Caco-2 (cell line): ENCODE measurements at regions not wholly inside any gene's neighbourhood (a gene's known extent, or its start where the extent isn't known, plus 50 kb on each side); places are given as distances from the start of the nearest gene placed in this dataset.

Source experiments
- BruUV-seq: library from RNA; stranded (reverse); fragments of 400-500 nt; replicated peaks from 2 replicates; lab custom pipeline; 2021; lab: Mats Ljungman, UMichigan
- CTCF ChIA-PET: fragments of 300-600 bp; sonication (Branson Sonifier 250); formaldehyde crosslinking; loops from one replicate; lab custom pipeline; 2022; ENCODE audit warnings: antibody characterized with exemption; lab: Charles Lee
- POLR2A ChIA-PET: fragments of 300-600 bp; sonication (Branson Sonifier 250); formaldehyde crosslinking; loops from one replicate; lab custom pipeline; 2022; ENCODE audit warnings: antibody characterized with exemption; lab: Charles Lee
- DNase-seq, 2 experiments: peaks; one replicate each; pipeline versions ENCODE4 v3.0.0 to v3.0.0-alpha.2; 2020 to 2022
- H3K27me3 ChIP-seq: replicated peaks from 2 replicates; pipeline ENCODE4 v1.6.0; 2011; ENCODE audit warnings: low read length; ENCODE audit not compliant: control insufficient read depth, insufficient read depth
- H3K36me3 ChIP-seq: 2 replicates; pipeline ENCODE4 v1.5.1; 2011; ENCODE audit warnings: low read length; ENCODE audit not compliant: control insufficient read depth, insufficient read depth
- H3K4me1 ChIP-seq: fragments of 250-450 bp; sonication (Bioruptor Pico); 2 replicates; pipeline ENCODE4 v1.5.1; 2020; ENCODE audit warnings: mild to moderate bottlenecking
- H3K4me3 ChIP-seq: 2 replicates; pipeline ENCODE4 v1.5.1; 2011; ENCODE audit warnings: low read depth, mild to moderate bottlenecking, control low read depth, low read length
- H3K9me3 ChIP-seq: fragments of 250-450 bp; sonication (Bioruptor Pico); 2 replicates; pipeline ENCODE4 v1.5.1; 2020; ENCODE audit warnings: mild to moderate bottlenecking, moderate library complexity
- H3K27ac Mint-ChIP-seq: one replicate; pipeline ENCODE4 v1.8.0; 2022; ENCODE audit warnings: mixed read lengths; ENCODE audit not compliant: unreplicated experiment
- H3K27me3 Mint-ChIP-seq: one replicate; pipeline ENCODE4 v1.8.0; 2022; ENCODE audit warnings: mixed read lengths; ENCODE audit not compliant: insufficient read depth, unreplicated experiment
- H3K36me3 Mint-ChIP-seq: one replicate; pipeline ENCODE4 v1.8.0; 2022; ENCODE audit warnings: mild to moderate bottlenecking, mixed read lengths; ENCODE audit not compliant: insufficient read depth, unreplicated experiment
- H3K4me1 Mint-ChIP-seq: one replicate; pipeline ENCODE4 v1.8.0; 2022; ENCODE audit warnings: low read depth, mixed read lengths; ENCODE audit not compliant: unreplicated experiment
- H3K4me3 Mint-ChIP-seq: one replicate; pipeline ENCODE4 v1.8.0; 2022; ENCODE audit warnings: mild to moderate bottlenecking, moderate library complexity, mixed read lengths; ENCODE audit not compliant: unreplicated experiment
- H3K9me3 Mint-ChIP-seq: one replicate; pipeline ENCODE4 v1.8.0; 2022; ENCODE audit warnings: mixed read lengths; ENCODE audit not compliant: unreplicated experiment
- intact Hi-C: fragments of 100-400 bp; cut with micrococcal nuclease; formaldehyde crosslinking; loops from one replicate; pipeline ENCODE4 v1.10.0; 2022; ENCODE audit not compliant: unreplicated experiment
- TF ChIP-seq, protein P1 (sequence below), 2 experiments: fragments of 200-600 bp in 1 of 2; IDR thresholded peaks; 1 replicate in 1 of 2; 2 replicates in 1 of 2; pipeline versions ENCODE4 v1.5.1 to v1.8.0; 2011 to 2022; ENCODE audit warnings: antibody characterized with exemption in 1 of 2, control low read depth in 1 of 2, inconsistent platforms in 1 of 2, low read depth in 1 of 2, low read length in 1 of 2, mild to moderate bottlenecking in 1 of 2, moderate library complexity in 1 of 2; ENCODE audit not compliant: insufficient read depth in 1 of 2, severe bottlenecking in 1 of 2, unreplicated experiment in 1 of 2

DNA sequence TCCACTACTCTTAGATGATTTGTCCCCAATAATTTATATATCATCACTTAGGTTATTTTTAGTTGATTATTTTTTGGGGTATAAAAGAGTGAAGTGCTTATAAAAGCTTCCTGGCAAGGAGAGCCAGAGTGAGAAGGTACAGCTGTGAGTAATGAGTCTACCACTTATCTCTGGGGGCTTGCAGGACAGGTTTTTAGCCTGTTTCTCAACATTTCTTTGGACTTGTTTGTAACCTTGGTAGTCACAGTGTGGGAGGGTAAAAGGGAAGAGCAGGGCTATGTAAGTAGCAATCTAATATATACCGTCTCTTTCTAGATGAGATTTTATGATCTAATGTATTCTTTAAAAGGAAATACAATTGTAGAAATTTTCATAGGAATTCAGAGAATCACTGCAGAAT, 321.3 kb upstream of the GOLIM4 start:
- intact Hi-C loops = no loop called here
- Histone ChIP-seq H3K4me1 (peaks cover 13% of the 10 kb centered on the region; the same call in 1 of the 2 replicates), H3K4me3 (no peak overlapping the region), H3K9me3 (no peaks in the 10 kb centered on the region), H3K27me3 (no peaks in the 10 kb centered on the region), H3K36me3 (no peaks in the 10 kb centered on the region)
- H3K36me3 Mint-ChIP-seq = no peaks in the 10 kb centered on the region
- CTCF ChIA-PET = no interaction called here
- no peaks in the 10 kb centered on the region for H3K9me3 Mint-ChIP-seq
- no peaks in the 10 kb centered on the region for H3K27me3 Mint-ChIP-seq
- no peak overlapping the region for H3K4me3 Mint-ChIP-seq
- peak overlapping the region; percentile 10 for H3K27ac Mint-ChIP-seq
- POLR2A ChIA-PET = no interaction called here
- H3K4me1 Mint-ChIP-seq = peaks cover 14% of the 10 kb centered on the region
- no TSS peak for BruUV-seq
- TF ChIP-seq, protein P1, sequence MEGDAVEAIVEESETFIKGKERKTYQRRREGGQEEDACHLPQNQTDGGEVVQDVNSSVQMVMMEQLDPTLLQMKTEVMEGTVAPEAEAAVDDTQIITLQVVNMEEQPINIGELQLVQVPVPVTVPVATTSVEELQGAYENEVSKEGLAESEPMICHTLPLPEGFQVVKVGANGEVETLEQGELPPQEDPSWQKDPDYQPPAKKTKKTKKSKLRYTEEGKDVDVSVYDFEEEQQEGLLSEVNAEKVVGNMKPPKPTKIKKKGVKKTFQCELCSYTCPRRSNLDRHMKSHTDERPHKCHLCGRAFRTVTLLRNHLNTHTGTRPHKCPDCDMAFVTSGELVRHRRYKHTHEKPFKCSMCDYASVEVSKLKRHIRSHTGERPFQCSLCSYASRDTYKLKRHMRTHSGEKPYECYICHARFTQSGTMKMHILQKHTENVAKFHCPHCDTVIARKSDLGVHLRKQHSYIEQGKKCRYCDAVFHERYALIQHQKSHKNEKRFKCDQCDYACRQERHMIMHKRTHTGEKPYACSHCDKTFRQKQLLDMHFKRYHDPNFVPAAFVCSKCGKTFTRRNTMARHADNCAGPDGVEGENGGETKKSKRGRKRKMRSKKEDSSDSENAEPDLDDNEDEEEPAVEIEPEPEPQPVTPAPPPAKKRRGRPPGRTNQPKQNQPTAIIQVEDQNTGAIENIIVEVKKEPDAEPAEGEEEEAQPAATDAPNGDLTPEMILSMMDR (IDR thresholded peaks at IDR 0.05; ENCODE audit: insufficient read depth in 1 of 2, low read depth in 1 of 2, low read length in 1 of 2, severe bottlenecking in 1 of 2, unreplicated experiment in 1 of 2) = no peak
- peak; percentile 51 to 69 for DNase-seq

DNA sequence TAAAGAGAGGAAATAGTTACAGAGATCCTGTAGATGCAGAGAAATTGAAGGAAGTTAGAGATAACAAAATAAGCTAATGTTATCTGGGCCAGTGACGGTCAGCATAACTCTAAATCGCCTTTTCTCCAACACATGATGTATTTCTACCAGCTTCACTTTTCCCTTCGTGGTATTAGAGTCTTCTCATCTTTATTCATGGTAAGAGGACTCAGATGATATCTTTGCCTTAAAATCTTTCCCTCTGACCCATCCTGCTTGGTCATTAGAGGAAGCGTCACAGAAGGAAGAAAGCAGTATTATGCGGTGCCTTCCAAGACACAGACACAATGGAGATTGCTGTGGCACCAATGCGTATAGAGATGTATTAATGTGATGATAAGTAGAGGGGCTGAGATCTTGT, 320.7 kb upstream of the GOLIM4 start:
- H3K4me3 ChIP-seq = no peak overlapping the region
- no peaks in the 10 kb centered on the region for H3K9me3 ChIP-seq
- CTCF ChIA-PET = no interaction called here
- no TSS peak for BruUV-seq
- H3K36me3 ChIP-seq = no peaks in the 10 kb centered on the region
- TF ChIP-seq, protein P1 (IDR thresholded peaks at IDR 0.05; ENCODE audit: insufficient read depth in 1 of 2, low read depth in 1 of 2, low read length in 1 of 2, severe bottlenecking in 1 of 2, unreplicated experiment in 1 of 2) = no peak
- intact Hi-C loops = no loop called here
- Mint-ChIP-seq H3K36me3 (no peaks in the 10 kb centered on the region), H3K27me3 (no peaks in the 10 kb centered on the region), H3K27ac (peak overlapping the region; percentile 10), H3K9me3 (no peaks in the 10 kb centered on the region), H3K4me1 (peaks cover 14% of the 10 kb centered on the region), H3K4me3 (no peak overlapping the region)
- H3K27me3 ChIP-seq = no peaks in the 10 kb centered on the region
- no peak for DNase-seq
- POLR2A ChIA-PET = no interaction called here
- peaks cover 13% of the 10 kb centered on the region; the same call in 1 of the 2 replicates for H3K4me1 ChIP-seq

DNA sequence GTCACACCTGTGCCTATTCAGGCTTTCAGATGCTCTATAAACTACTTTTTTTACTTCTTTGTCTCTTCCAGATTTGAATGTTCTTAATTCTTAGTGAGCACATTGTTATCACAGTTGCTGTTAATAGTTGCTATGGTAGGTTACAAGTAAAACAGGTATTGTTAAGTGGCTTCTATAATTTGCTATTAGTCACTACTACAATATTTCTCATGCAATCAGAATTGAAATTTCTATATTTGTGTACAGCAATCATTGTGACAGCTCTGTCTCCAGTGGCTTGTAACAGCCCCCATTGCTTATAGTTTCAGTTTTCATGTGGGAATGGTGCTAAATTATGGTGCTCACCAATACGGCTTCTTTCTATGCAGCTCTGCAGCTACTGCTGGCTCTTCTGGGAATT, 318.4 kb upstream of the GOLIM4 start:
- no TSS peak for BruUV-seq
- DNase-seq = no peak
- Histone ChIP-seq H3K4me3 (no peak overlapping the region), H3K36me3 (no peaks in the 10 kb centered on the region), H3K9me3 (no peaks in the 10 kb centered on the region), H3K27me3 (no peaks in the 10 kb centered on the region), H3K4me1 (peaks cover 13% of the 10 kb centered on the region; the same call in 1 of the 2 replicates)
- Mint-ChIP-seq H3K36me3 (no peaks in the 10 kb centered on the region), H3K4me1 (peaks cover 14% of the 10 kb centered on the region), H3K27ac (no peak overlapping the region), H3K9me3 (no peaks in the 10 kb centered on the region), H3K4me3 (no peak overlapping the region), H3K27me3 (no peaks in the 10 kb centered on the region)
- ChIA-PET CTCF (no interaction called here), POLR2A (no interaction called here)
- intact Hi-C loops = no loop called here
- TF ChIP-seq, protein P1 (IDR thresholded peaks at IDR 0.05; ENCODE audit: insufficient read depth in 1 of 2, low read depth in 1 of 2, low read length in 1 of 2, severe bottlenecking in 1 of 2, unreplicated experiment in 1 of 2) = no peak
